H1 (cell line): ENCODE measurements at regions not wholly inside any gene's neighbourhood (a gene's known extent, or its start where the extent isn't known, plus 50 kb on each side); places are given as distances from the start of the nearest gene placed in this dataset.

Experiments
- CTCF ChIP-seq, 3 experiments: IDR thresholded peaks; 1 replicate in 2 of 3; 2 replicates in 1 of 3; pipeline versions ENCODE4 v1.5.1 to v1.6.1; 2011; ENCODE audit warnings: low read length in 3 of 3, mild to moderate bottlenecking in 3 of 3, inconsistent platforms in 2 of 3, low read depth in 1 of 3, moderate library complexity in 1 of 3; ENCODE audit not compliant: insufficient read depth in 1 of 3; ENCODE audit errors: control extremely low read depth in 1 of 3
- EZH2 ChIP-seq: fragments of 200-600 bp; sonication (generic); IDR thresholded peaks from 2 replicates; pipeline ENCODE4 v1.7.1; 2012; ENCODE audit warnings: low read depth, mild to moderate bottlenecking, moderate library complexity, low read length, inconsistent platforms; ENCODE audit not compliant: severe bottlenecking
- POLR2A ChIP-seq, 2 experiments: IDR thresholded peaks; 1 replicate in 1 of 2; 2 replicates in 1 of 2; pipeline ENCODE4 v1.6.1; 2011; ENCODE audit warnings: low read depth in 2 of 2, low read length in 2 of 2, mild to moderate bottlenecking in 2 of 2; ENCODE audit errors: control extremely low read depth in 1 of 2
- SIN3A ChIP-seq, 2 experiments: IDR thresholded peaks in 1 of 2; conservative IDR thresholded peaks in 1 of 2; 2 replicates each; pipeline ENCODE4 v1.6.1; 2011 to 2012; ENCODE audit warnings: low read length in 2 of 2, improper control_type of control experiment in 1 of 2, low read depth in 1 of 2, mild to moderate bottlenecking in 1 of 2
- SP1 ChIP-seq: IDR thresholded peaks from 2 replicates; pipeline ENCODE4 v1.6.1; 2011; ENCODE audit warnings: low read depth, low read length
- TEAD4 ChIP-seq: IDR thresholded peaks from 2 replicates; pipeline ENCODE4 v1.6.1; 2012; ENCODE audit warnings: low read depth, low read length, inconsistent platforms, mixed read lengths

- no peak for TF ChIP-seq CTCF (IDR thresholded peaks at IDR 0.05; ENCODE audit: control extremely low read depth in 1 of 3, insufficient read depth in 1 of 3, low read depth in 1 of 3, low read length in 3 of 3)
- TF ChIP-seq POLR2A (IDR thresholded peaks at IDR 0.05; ENCODE audit: control extremely low read depth in 1 of 2, low read depth in 2 of 2, low read length in 2 of 2) = no peak
- TF ChIP-seq TEAD4 = no peak
- TF ChIP-seq SIN3A (conservative IDR thresholded peaks at IDR 0.05 in 1 of 2, IDR thresholded peaks at IDR 0.05 in 1 of 2; ENCODE audit: low read depth in 1 of 2, low read length in 2 of 2) = no peak
- no peak for TF ChIP-seq SP1
- TF ChIP-seq EZH2 = no peak
Observed at GRCh38 chr11:28481616-28482480, 373.7 kb downstream of the METTL15 start.
